Germinal center (tissue), 1 donor: ENCODE measurements at regions not wholly inside any gene's neighbourhood (a gene's known extent, or its start where the extent isn't known, plus 50 kb on each side); places are given as distances from the start of the nearest gene placed in this dataset.

Experiments
- DNase-seq: peaks from one replicate; pipeline ENCODE4 v3.0.0; 2012; ENCODE audit warnings: mixed read lengths, low spot score

GRCh38 chr2:162964513-162964912 lies 125.9 kb upstream of the KCNH7 start:
- no peak for DNase-seq

- no peak for DNase-seq
Observed at GRCh38 chr2:162963156-162963555, 124.6 kb upstream of the KCNH7 start.

DNA sequence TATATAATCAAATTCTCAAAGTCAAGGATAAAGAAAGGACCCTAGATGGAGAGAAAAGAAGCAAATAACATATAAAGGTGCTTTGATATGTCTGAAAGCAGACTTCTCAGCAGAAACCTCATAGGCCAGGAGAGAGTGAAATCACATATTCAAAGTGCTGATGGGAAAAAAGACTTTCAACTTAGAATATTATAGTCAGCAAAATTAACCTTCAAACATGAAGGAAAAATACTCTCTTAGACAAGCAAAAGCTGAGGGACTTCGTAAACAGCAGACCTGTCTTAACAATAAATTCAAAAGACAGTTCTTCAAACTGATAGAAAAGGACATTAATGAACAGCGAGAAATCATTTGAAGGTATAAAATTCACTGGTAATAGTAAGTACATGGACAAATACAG lies 107.2 kb upstream of the KCNH7 start:
- DNase-seq: no peak

DNA sequence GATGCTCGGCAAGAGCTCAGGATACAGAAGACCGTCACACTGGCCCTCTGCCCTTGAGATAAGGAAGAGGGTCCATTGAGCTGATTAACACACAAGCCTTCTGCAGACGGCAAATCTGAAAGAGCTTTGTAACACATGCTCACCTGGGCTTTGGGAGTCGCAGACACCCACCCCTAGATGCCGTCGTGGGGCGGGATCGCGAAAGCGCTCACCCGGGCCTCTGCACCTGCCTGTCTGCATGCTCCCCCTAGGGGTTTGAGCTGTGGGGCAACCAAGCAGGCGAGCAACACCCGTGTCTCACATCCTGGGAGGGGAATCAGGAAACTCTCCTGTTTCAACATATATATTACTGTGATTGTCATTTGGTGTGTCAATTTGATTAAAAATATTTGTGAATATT lies 99.8 kb upstream of the KCNH7 start:
- no peak for DNase-seq

DNA sequence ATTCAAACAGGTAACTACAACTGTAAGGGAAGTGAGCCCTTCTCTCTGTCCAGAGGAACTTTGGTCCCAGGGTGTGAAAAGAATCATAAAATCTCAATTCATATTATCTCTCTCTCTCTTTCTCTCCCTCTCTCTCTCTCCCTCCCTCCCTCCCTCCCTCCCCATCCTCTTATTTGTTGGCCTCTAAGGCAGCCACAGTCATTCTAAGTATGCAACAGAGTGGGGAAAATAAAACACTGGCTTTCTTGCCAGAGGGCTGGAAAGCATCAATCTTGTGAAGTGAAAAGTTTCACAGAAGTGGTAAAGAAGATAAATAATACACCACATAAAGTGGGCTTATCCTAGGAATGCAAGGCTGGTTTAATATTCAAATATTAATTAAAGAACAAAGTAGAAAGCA lies 95.6 kb upstream of the KCNH7 start:
- no peak for DNase-seq

DNA sequence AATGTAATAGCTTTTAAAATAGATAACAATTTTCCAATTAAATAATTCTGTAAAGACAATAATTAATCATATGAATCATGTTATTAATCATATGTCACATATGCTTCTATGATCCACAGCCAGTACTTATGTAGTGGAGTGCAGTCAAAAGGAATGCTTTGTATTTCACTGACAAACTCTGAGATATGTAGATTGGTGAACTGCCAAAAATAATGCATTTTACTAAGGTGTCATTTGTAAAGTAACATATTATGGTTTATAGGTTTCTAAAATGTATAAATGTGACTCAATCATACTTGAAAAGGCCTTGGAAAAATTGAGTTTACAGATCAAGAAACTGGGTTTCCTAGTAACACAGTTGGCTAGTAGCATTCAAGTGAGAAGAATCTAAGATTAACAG lies 93.8 kb upstream of the KCNH7 start:
- DNase-seq: no peak

GRCh38 chr2:162929571-162929970 lies 91.0 kb upstream of the KCNH7 start:
- no peak for DNase-seq

- DNase-seq: no peak
Observed at GRCh38 chr2:162928356-162928755, 89.8 kb upstream of the KCNH7 start.

DNA sequence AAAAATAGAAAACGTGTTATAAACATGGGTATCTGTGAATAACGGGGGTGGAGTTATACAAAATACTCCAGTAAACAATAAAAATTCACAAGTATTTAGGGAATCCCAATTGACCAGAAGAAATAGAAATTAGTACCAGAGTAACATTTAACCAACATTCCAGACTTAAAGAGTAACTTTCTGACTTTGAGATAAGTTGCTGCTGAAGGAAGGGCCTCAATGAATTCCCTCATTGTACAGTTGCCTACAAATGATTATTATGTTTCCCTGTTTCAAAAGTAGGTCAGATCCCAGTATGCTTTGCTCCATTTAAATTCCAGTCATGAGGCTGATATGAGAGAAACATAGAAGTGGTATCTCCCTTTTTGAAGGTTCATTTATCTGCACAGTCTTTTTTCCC lies 88.3 kb upstream of the KCNH7 start:
- DNase-seq: no peak

DNA sequence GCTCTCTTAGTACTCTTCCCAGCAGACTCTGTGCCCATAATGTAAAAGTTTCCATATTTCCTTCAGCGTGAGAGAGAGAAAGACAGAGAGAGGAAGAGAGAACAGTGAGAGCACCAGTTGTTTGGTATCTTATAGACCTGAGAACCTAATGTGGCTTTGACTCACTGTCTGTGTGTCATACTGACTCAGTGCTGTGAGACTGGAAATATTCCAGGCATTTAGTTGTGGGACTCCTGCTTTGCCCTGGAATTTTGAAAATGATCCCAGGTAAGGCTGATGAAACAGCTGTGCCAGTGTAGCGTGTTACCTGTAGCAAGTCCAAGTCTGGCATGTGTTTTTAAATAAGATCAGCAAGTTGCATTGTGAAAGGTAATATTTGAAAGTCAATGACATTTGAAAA lies 87.9 kb upstream of the KCNH7 start:
- no peak for DNase-seq

- DNase-seq: no peak
Observed at GRCh38 chr2:162925595-162925994, 87.0 kb upstream of the KCNH7 start.

GRCh38 chr2:162919111-162919510 lies 80.5 kb upstream of the KCNH7 start:
- no peak for DNase-seq

- DNase-seq: no peak
Observed at GRCh38 chr2:162917626-162918025, 79.1 kb upstream of the KCNH7 start.

GRCh38 chr2:162916286-162916801 lies 77.8 kb upstream of the KCNH7 start:
- no peak for DNase-seq

- DNase-seq: no peak
Observed at GRCh38 chr2:162915858-162916257, 77.3 kb upstream of the KCNH7 start.

- no peak for DNase-seq
Observed at GRCh38 chr2:162914161-162914560, 75.6 kb upstream of the KCNH7 start.

DNA sequence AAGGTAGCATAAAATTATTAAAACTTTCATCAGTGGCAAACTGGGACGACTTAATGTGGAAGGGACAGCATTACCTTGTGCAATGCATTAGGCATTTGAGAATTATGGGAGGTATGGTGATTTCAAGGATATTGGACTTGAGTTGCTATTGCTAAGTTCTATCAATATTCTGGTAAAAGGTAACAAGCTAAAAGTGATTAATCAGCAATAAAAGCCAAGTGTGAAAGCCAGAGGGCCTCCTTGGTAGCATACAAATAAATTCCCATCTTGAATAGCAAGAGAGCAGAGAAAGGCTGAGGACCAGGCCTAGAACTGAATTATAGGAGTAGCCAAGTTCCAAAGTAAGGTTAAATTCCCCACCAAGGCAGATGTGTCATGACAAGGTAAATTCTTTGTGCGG lies 74.2 kb upstream of the KCNH7 start:
- DNase-seq: no peak

DNA sequence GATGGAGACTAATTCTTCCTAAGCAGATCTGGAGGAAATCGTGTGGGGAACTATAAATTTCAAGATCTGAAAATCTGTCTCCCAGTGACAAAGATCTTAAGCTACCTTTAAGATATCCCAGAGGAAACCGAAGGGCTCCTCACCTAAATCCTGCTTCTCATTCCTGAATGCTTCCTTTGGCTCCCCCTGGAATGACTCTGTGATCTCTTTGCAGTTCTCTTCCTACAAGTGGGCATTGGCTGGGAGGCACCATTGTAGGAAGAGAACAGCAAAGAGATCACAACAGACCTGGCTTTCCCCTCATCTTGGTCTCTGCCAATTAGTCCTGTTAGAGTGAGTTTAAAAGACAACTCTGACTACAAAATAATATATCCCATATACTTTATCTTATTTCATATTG lies 70.0 kb upstream of the KCNH7 start:
- DNase-seq: no peak

GRCh38 chr2:162890690-162891311 lies 52.2 kb upstream of the KCNH7 start:
- peak; percentile 6 for DNase-seq

- no peak for DNase-seq
Observed at GRCh38 chr2:162888652-162889051, 50.1 kb upstream of the KCNH7 start.
